ENCODE measurements at regions not wholly inside any gene's neighbourhood (a gene's known extent, or its start where the extent isn't known, plus 50 kb on each side); places are given as distances from the start of the nearest gene placed in this dataset.

DNA sequence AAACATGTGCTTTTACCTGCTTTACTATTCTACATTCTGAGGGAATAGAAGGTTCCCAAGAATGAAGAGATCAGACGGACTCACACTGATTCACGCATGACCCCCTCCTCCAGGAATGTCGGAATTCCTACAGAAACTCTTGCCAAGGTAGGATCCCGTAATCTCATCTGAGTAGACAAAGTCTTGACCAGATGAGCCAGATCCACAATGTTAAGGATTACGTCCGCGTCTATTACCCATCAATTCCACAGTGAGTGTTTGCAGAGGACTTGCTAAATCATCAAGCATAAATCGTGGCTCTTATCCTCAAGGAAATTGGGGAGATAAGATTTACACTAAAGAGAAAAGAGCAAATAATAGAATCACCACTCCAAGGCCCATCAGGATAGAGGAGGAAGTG, 245.9 kb upstream of the FOXQ1 start:
- DNase-seq (ENCODE audit: low read depth in 2 of 2) = no peak

GRCh38 chr6:1063671-1064355, 248.1 kb upstream of the FOXQ1 start:
- DNase-seq (ENCODE audit: low read depth in 2 of 2) = no peak

DNA sequence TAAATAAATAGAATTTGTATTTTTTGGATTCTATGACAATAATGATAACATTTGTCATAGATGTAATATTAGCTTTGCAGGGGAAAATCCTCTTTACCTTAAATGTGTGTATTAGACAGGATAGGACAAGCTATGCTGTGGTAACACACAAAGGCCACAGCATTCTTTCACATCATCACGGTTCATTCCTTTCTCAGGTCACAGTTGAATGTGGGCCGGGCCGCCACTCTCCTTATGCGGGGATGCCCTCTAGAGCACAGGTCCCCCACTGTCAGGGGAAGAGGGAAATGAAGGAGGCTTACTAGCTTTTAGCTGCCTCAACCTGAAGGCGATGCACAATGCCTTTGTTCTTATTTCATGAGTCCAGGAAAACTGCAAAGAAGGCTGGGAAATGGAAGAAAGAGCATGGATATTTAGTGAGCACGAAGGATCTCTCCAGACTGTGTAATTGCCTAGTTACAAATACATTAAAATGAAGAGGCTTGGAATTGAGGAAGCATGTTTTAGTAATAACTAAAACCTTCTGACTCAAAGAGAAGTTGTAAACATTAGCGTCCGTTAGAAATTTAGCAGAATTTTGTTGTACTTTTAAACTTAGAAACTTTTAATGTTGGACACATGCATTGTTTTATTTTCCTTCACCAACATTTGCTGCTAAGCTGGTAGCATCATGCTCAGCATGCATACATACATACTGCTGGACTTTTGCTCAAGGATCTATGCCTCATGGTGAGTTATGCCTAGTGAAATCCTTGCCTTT, 248.9 kb upstream of the FOXQ1 start:
- no peak for DNase-seq (ENCODE audit: low read depth in 2 of 2)

DNA sequence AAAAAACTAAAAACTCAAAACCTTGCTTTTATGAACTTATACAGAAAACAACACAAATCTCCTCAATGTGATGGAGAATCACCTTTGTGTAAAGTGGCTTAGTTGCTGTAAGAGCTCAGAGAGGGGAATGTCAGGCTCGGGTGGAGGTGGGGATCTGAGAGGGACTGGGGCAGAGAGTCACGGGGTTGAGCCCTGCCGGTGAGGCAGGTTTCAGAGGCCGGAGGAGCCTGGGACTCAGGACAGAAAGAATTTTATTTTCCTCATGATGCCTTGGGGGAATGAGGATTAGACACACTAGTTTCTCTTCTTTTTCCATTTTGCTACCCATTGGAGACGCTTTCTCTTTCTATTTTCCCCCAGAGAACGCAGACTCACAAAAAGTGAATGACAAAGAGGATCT, 252.3 kb upstream of the FOXQ1 start:
- no peak for DNase-seq (ENCODE audit: low read depth in 2 of 2)

DNA sequence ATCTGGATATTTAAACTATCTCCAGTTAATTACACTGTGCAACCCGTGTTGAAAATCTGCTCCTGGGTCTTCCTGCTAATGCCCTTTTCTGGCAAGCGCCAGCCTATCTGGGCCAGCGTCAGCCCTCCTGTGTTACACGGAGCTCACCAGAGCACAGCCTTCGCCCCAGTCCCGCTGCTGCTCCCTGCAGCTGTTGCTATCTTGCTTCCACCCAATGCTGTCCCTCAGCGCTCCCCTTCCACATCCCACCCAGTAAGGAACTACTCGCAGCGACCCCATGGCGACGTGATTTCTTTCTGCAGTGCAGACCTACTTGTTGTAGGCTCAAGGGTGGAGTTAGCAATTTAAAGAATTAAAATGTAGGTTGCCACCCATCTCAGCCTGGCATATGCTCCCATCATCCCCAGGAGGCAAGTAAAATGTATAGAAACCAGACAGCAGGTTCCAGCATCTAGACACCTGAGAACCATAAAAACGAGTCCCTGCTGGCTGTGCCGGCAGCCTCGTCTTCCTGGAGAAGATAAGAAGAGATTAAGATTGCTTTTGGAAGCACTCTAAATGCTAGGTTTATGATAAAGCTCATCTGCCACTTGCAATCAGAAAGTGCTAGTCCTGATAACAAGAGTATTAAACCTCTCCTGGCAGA, 254.3 kb upstream of the FOXQ1 start:
- DNase-seq (ENCODE audit: low read depth in 2 of 2) = no peak

- no peak for DNase-seq (ENCODE audit: low read depth in 2 of 2)
Observed at GRCh38 chr6:1055015-1055921, 256.6 kb upstream of the FOXQ1 start.

GRCh38 chr6:1054653-1055014, 257.3 kb upstream of the FOXQ1 start:
- DNase-seq (ENCODE audit: low read depth in 2 of 2) = no peak

DNA sequence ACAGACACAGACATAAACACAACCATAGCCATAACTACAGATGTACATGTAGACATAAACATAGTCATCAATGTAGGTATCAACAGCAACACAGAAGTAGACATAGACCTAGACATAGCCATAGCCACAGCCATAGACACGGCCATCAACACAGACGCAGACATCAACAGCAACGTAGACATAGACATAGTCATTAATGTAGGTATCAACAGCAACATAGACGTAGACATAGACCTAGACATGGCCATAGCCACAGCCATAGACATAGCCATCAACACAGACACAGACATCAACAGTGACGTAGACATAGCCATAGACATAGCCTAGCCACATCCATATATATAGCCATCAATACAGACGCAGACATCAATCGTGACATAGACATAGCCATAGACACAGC, 258.3 kb upstream of the FOXQ1 start:
- no peak for DNase-seq (ENCODE audit: low read depth in 2 of 2)

GRCh38 chr6:1052262-1052661, 259.6 kb upstream of the FOXQ1 start:
- DNase-seq (ENCODE audit: low read depth in 2 of 2) = no peak

DNA sequence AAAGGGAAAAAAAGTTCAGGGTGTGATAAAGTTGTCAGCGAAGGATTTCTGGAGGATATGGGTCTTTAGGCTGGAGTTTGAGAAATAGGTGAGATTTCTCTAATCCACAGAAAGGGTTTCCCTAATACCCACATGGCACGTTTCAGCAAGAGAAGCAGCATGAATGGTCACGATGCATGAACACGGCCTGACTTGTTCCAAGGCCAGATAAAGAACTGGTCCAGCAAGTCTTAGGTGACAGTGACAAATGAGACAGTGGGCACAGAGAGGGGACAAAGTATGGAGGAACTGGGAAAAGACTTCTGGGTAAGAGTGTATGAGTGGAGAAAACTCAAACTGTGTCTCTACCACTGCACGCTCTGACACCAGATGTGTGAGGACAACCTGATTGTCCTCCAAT, 262.0 kb upstream of the FOXQ1 start:
- no peak for DNase-seq (ENCODE audit: low read depth in 2 of 2)

DNA sequence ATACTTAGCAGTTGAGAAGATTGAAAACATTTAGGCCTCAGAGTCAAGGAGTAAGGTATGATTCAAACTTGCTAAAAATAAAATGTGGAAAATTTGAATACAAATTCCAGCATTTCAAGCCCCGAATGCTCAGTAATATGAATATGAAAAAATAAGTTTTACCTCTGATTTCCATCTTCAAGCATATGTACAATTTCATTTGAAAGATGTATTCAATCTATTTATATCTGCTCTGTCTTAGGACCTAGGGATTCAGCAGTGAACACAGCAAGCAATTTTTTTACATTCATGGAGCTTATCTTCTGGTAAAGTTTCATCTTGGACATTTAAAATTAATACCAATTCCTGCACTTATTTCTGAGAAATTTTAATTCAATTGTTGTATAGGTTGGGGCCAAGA, 262.7 kb upstream of the FOXQ1 start:
- DNase-seq (ENCODE audit: low read depth in 2 of 2) = no peak

DNA sequence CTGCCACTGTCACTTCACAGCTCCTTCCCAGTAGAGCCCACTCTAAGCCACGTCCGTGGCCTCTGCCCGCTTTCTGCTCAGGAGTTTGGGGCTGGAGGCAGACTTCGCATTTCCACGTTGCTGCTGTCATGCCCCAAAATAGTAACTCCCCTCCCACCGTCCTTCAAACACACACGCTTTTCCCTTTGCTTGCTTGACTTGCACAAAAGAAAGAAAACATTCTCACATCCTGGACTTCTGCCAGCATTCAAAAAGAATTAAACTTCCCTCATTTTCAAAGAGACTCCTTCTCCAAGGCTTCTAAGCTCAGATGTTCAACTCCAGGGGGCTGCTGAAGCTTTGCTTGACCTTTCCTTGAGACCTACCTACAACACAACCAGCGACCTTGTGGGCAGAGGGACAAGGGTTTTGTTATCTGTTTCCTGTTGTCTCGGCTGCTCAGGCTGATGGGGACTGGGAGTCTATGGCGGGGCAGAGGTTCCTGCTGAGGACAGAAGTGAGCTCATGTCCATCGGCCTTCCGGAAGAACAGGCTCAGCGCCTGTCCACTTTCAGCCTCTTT, 263.8 kb upstream of the FOXQ1 start:
- no peak for DNase-seq (ENCODE audit: low read depth in 2 of 2)

- no peak for DNase-seq (ENCODE audit: low read depth in 2 of 2)
Observed at GRCh38 chr6:1045239-1045638, 266.7 kb upstream of the FOXQ1 start.

- DNase-seq (ENCODE audit: low read depth in 2 of 2) = no peak
Observed at GRCh38 chr6:1044040-1044836, 267.7 kb upstream of the FOXQ1 start.

DNA sequence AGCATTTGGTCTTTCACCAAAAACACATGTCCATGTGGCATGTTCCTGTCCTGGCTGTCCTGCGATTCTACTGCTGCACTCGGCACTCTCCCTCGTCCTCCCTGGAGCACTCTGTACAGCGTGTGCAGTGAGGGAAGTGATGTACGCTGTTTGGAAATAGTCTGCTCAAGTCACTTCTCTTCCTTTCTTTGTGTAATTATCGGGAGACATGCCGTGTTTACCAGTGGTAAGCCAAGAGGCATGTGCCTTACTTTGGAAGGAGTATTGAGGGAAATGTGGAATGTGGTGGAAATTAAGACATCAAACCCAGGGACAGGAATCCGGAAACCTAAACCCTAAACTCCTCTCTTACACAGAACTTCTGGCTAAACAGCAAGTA, 268.5 kb upstream of the FOXQ1 start:
- DNase-seq (ENCODE audit: low read depth in 2 of 2) = no peak

GRCh38 chr6:1042583-1043457, 269.1 kb upstream of the FOXQ1 start:
- no peak for DNase-seq (ENCODE audit: low read depth in 2 of 2)

DNA sequence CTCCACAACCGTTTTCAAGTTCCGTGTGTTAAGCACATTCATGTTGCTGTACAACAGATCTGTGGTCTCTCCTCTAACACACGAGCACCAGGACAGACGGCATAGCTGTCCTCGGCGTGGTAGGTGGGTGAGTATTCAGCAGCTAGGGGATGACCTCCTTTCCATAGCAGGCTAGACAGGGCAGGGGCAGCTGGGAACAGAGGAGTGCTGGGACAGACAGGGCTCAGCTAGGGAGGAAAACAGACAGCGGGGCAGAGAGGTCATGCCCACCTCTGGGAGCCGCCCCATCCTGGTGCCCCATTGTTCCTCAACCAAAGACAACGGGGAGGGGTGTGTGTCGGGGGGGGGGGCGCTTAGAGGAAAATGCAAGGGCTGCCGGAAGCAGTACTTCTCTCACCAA, 271.5 kb upstream of the FOXQ1 start:
- no peak for DNase-seq (ENCODE audit: low read depth in 2 of 2)

DNA sequence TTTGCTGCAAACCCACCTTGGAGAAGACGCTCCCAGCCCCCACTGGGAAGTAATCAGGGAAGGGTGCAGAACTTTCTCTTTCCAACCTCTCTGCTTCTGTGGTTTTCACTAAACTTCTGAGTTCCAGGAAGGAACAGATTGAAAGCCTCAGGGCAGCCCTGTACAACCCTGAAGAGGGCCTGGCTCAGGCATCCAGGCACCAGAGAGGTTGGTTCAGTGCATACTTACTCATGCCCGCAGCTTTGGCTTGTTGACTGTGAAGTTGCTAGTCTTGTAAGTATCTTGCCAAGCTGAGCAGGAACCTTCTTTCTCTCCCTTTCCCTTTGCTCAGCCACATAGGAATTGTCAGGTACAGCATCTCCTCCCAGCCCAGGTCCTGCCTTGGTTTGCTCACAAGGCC, 272.2 kb upstream of the FOXQ1 start:
- DNase-seq (ENCODE audit: low read depth in 2 of 2) = no peak

- no peak for DNase-seq (ENCODE audit: low read depth in 2 of 2)
Observed at GRCh38 chr6:1039191-1039590, 272.7 kb upstream of the FOXQ1 start.

Measured in dermis microvascular lymphatic vessel endothelial cell (primary cell).